NCI-H748 (cell line): ENCODE measurements at regions not wholly inside any gene's neighbourhood (a gene's known extent, or its start where the extent isn't known, plus 50 kb on each side); places are given as distances from the start of the nearest gene placed in this dataset.
"Not testable (repeated sequence)": the region's sequence is repeated elsewhere in the genome, so short reads cannot be mapped to it uniquely, and the experiment has no call there.

ENCODE experiments used
- DNase-seq: peaks from one replicate; lab custom pipeline; 2025; ENCODE audit not compliant: unreplicated experiment; lab: John Stamatoyannopoulos, UW

GRCh38 chr2:53053937-53054336, 713.7 kb upstream of the CHAC2 start:
- DNase-seq = no peak

GRCh38 chr2:53051157-53051556, 716.4 kb upstream of the CHAC2 start:
- DNase-seq = no peak

- DNase-seq = no peak
Measured at GRCh38 chr2:53040536-53041229, 726.9 kb upstream of the CHAC2 start.

GRCh38 chr2:53036196-53036595, 731.4 kb upstream of the CHAC2 start:
- no peak for DNase-seq

DNA sequence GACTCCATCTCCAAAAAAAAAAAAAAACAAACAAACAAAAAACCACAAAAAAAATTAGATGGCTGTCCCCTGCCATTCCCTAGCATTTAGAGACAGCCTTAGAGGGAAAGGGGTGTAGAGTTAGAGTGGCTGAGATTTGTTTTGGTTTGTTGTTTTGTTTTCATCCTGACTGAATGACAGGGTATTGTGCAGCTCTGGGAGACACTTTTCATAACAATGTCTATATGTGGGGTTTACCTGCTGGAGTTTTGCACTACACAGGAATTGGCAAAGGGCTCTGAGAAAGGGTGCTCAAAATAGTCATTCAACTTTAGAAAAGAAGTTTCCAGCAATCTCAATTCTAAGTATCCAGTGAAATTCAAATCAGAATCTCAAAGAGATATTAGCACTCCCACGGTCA, 732.5 kb upstream of the CHAC2 start:
- DNase-seq = no peak

GRCh38 chr2:53033411-53033810, 734.2 kb upstream of the CHAC2 start:
- DNase-seq = no peak

GRCh38 chr2:53028746-53029423, 738.7 kb upstream of the CHAC2 start:
- DNase-seq = no peak

DNA sequence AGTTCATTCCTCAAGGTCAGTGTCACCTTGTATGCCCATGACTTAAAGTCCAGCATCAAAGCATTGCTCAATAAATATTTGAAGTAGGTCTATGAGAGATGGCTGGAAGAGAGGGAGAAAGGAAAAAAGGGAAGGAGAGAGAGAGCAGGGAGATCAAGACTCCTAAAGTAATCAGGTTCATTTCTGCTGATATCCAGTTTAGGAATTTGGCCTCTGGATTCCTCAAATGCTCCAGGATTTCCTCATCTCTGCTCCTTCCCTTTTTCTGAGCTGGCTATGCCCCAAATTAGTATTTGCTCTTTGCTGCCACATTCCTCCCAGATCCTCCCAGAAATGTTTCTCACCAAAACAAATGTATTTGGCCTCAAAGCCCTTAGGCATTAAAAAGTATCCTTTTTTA, 739.4 kb upstream of the CHAC2 start:
- no peak for DNase-seq

DNA sequence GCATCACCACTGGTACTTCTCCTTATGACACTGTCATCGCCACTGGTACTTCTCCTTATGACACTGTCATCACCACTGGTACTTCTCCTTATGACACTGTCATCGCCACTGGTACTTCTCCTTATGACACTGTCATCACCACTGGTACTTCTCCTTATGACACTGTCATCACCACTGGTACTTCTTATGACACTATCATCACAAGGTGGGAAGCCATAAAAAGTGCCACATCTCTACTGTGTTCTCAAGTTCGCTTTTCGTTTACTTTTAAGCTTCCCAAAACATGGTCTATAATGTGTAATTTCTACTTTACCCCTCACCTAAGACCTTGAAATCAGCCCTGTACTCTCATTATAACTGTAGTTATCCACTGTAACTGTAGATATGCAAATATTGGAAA, 745.4 kb upstream of the CHAC2 start:
- not testable (repeated sequence) for DNase-seq

- no peak for DNase-seq
Measured at GRCh38 chr2:53021828-53022227, 745.8 kb upstream of the CHAC2 start.

DNA sequence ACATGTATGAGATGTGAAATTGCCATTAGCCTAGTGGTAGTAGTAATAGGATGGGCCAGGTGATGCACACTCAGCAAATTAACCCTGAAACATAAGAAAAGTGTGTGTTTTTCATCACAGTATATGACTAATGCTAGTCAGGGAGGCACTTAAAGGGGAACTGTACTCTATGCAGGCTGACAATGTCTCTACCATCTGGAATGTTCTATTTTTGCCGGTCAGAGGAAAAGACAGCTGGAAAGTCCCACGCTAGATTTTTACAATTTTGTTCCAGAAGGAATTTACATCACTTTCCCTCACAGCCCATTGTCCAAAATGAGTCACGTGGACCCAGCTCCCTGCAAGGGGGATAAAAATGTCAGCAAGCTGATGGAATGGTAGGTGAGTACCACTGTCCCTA, 746.3 kb upstream of the CHAC2 start:
- no peak for DNase-seq

DNA sequence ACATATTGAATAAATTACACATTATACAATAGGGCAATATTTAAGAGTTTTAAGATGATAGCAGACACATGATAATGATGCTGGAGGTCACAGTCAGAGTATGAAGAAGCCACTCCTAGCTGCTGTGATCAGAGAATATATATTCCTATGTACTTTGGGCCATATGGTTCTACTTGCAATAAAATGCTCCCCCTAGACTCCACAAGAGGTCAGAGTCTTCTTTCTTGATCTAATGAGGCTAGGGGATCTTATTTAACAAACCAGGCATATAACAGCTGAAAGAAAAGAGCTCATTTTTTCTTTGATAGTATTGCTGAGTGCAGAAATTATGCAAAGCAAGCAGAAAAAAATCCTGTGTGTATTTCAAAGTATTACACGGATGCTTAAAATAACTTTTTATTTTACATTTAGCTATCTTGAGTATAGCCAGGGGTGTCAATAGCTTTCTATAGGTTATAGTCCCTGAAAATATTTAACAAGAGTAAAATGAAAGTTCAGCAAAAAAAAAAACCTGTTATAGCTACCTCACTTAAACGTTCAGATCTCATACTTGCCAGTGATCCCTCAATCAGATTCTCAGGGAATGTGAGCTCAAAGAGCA, 748.7 kb upstream of the CHAC2 start:
- peak; percentile 18 for DNase-seq

DNA sequence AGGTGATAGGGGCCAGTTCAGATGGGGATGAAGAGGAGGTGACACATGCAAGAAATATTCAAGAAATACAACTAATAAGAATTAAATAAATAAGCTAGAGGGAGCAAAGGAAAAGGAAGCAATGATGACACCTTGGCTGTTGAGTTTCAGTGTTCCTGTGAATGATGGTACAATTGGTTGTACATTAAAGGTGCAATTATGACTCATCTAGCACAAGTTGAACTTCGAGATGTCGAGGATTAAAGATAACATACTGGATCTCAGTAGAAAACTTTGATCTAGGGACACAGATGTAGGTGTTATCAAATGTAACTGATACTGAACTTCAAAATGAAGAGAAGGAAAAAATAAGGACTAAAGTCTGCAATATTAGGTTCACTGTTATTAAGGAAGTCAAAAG, 760.6 kb upstream of the CHAC2 start:
- DNase-seq = no peak

DNA sequence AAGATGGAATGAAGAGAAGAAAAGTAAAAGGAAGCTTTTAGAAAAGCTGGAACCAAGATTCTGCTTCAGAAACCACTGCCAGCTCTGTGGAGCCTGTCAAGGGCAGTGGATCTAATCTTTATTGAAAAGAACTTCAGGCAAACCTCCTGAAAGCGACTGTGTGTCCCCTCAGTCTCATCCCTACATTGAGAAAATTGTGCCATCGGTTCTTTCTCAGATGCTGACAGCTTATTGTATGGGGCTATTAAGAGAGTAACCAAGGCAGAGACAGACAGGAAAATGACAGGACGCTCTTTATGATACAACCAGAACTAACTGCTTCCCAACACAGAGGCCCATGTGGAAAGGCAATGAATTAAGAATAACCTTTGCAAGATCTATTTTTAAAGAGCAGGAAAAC, 763.2 kb upstream of the CHAC2 start:
- DNase-seq = no peak

GRCh38 chr2:52995424-52995823, 772.2 kb upstream of the CHAC2 start:
- DNase-seq = no peak

GRCh38 chr2:52976143-52976949, 791.3 kb upstream of the CHAC2 start:
- DNase-seq = peak; percentile 16

- no peak for DNase-seq
Measured at GRCh38 chr2:52974127-52974526, 793.5 kb upstream of the CHAC2 start.

DNA sequence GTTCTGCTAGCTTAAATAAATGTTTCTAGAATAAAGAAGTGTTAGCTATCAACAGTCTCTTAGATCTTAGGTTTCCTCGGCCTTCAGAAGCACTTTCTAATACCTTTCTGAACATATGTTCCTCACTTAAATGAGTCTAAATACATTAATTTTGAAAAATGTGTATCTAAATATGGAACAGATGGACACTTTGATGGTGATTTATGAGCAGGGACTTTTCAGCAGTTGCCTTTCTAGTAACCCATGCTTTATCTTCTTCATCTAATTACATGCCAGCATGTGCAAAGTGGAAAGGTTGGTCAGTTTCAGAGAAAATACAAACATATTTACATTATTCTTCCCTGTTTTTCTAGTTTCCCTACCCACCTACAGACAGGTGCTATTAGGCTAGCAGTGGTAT, 797.0 kb upstream of the CHAC2 start:
- DNase-seq = peak; percentile 46

- no peak for DNase-seq
Measured at GRCh38 chr2:52968043-52968442, 799.6 kb upstream of the CHAC2 start.

- no peak for DNase-seq
Measured at GRCh38 chr2:52964916-52965530, 802.6 kb upstream of the CHAC2 start.

DNA sequence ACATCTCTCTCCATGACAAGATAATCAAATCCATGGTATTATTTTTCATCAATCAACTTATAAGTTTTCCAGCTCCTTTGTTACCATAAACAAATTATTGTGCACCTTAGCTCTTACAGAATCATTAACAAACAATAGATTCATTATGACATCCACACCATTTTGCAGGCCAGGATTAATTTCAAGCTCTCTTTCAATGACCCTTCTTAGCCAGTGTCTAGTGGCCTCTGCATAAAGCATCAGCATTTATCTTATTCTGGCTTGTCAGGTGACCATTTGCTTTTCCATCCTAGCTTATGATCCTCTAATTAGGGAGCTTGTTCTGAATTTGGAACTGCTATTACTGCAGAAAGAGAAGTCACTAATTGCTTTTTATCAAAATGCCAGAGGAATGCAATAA, 806.2 kb upstream of the CHAC2 start:
- no peak for DNase-seq
